OCI-LY3 (cell line): ENCODE measurements at regions not wholly inside any gene's neighbourhood (a gene's known extent, or its start where the extent isn't known, plus 50 kb on each side); places are given as distances from the start of the nearest gene placed in this dataset.

Experiments
- H2AFZ ChIP-seq: fragments of 200-600, 300-600 bp; shearing (Covaris generic); 2 replicates; pipeline ENCODE4 v1.6.0; 2014; ENCODE audit warnings: antibody characterized with exemption, low read depth, low read length
- H3K27ac ChIP-seq: fragments of 200-600, 300-600 bp; sonication (generic); 2 replicates; pipeline ENCODE4 v1.5.1; 2014; ENCODE audit warnings: mild to moderate bottlenecking, low read length, moderate library complexity, mixed read lengths
- H3K27me3 ChIP-seq: fragments of 200-600, 300-600 bp; sonication (generic); 2 replicates; pipeline ENCODE4 v1.6.1; 2014; ENCODE audit warnings: low read depth, low read length, mixed read lengths
- H3K36me3 ChIP-seq: fragments of 200-600, 300-600 bp; sonication (generic); replicated peaks from 2 replicates; pipeline ENCODE3; 2014; ENCODE audit warnings: low read depth, low read length, mixed read lengths
- H3K4me1 ChIP-seq: fragments of 300-600, 200-600 bp; sonication (generic); 2 replicates; pipeline ENCODE4 v1.6.1; 2014; ENCODE audit warnings: low read length, mixed read lengths
- H3K4me2 ChIP-seq: fragments of 200-600, 300-600 bp; sonication (generic); 2 replicates; pipeline ENCODE4 v1.6.1; 2014; ENCODE audit warnings: low read length, mixed read lengths
- H3K4me3 ChIP-seq: fragments of 300-600, 200-600 bp; sonication (generic); 2 replicates; pipeline ENCODE4 v1.5.1; 2014; ENCODE audit warnings: antibody characterized with exemption, mild to moderate bottlenecking, low read length, moderate library complexity
- H3K79me2 ChIP-seq: fragments of 300-600, 200-600 bp; shearing (Covaris generic); 2 replicates; pipeline ENCODE4 v1.6.1; 2014; ENCODE audit warnings: mild to moderate bottlenecking, low read length, mixed read lengths
- H3K9ac ChIP-seq: fragments of 300-600, 200-600 bp; shearing (Covaris generic); 2 replicates; pipeline ENCODE4 v1.6.0; 2014; ENCODE audit warnings: mild to moderate bottlenecking, low read length, moderate library complexity
- H3K9me3 ChIP-seq: fragments of 200-600, 300-600 bp; shearing (Covaris generic); 2 replicates; pipeline ENCODE4 v1.6.1; 2014; ENCODE audit warnings: low read length, mixed read lengths; ENCODE audit not compliant: insufficient read depth
- H4K20me1 ChIP-seq: fragments of 200-600, 300-600 bp; sonication (generic); 2 replicates; pipeline ENCODE4 v1.6.1; 2016; ENCODE audit warnings: low read length, mixed read lengths; ENCODE audit not compliant: insufficient read depth
- EZH2phosphoT487 ChIP-seq: fragments of 200-600 bp; shearing (Covaris generic); IDR thresholded peaks from 2 replicates; pipeline ENCODE4 v1.6.1; 2018; ENCODE audit warnings: antibody characterized with exemption, mixed run types, low read depth
- TF ChIP-seq, protein P1 (sequence below): fragments of 200-600, 300-600 bp; sonication (generic); IDR thresholded peaks from 2 replicates; pipeline ENCODE4 v1.5.1; 2014; ENCODE audit warnings: antibody characterized with exemption, low read length, low read depth

DNA sequence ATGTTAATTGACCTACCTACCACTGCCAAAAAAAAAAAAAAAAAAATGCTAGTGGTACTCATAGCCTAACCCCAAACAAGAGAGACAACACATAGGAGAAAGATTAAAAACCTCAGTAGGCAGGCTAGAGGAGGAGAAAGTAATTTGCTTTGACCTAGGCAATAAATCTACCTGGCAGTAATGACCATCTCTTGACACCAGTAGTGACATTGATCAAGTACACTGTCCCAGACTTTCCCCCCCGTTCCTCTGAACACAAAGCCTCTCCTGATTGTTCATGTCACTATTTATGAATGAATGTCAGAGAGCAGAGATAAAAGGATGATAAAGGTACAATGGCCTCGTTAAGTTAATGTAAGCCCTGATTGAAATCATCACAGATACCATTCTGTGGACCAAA lies 746.8 kb downstream of the CBLN4 start:
- TF ChIP-seq EZH2phosphoT487: no peak
- TF ChIP-seq, protein P1, sequence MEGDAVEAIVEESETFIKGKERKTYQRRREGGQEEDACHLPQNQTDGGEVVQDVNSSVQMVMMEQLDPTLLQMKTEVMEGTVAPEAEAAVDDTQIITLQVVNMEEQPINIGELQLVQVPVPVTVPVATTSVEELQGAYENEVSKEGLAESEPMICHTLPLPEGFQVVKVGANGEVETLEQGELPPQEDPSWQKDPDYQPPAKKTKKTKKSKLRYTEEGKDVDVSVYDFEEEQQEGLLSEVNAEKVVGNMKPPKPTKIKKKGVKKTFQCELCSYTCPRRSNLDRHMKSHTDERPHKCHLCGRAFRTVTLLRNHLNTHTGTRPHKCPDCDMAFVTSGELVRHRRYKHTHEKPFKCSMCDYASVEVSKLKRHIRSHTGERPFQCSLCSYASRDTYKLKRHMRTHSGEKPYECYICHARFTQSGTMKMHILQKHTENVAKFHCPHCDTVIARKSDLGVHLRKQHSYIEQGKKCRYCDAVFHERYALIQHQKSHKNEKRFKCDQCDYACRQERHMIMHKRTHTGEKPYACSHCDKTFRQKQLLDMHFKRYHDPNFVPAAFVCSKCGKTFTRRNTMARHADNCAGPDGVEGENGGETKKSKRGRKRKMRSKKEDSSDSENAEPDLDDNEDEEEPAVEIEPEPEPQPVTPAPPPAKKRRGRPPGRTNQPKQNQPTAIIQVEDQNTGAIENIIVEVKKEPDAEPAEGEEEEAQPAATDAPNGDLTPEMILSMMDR: no peak
- no peaks in the 10 kb centered on the region for H3K4me1 ChIP-seq
- no peaks in the 10 kb centered on the region for H4K20me1 ChIP-seq
- no peaks in the 10 kb centered on the region for H3K79me2 ChIP-seq
- H3K27ac ChIP-seq: no peak overlapping the region
- no peak overlapping the region for H2AFZ ChIP-seq
- H3K9me3 ChIP-seq: no peaks in the 10 kb centered on the region
- H3K27me3 ChIP-seq: peaks cover 23% of the 10 kb centered on the region
- H3K4me2 ChIP-seq: no peak overlapping the region
- no peak overlapping the region for H3K9ac ChIP-seq
- no peak overlapping the region for H3K4me3 ChIP-seq
- H3K36me3 ChIP-seq: no peaks in the 10 kb centered on the region

- Histone ChIP-seq H3K79me2 (no peaks in the 10 kb centered on the region), H3K4me2 (no peak overlapping the region), H3K4me3 (no peak overlapping the region), H3K27me3 (no peaks in the 10 kb centered on the region), H3K36me3 (no peaks in the 10 kb centered on the region), H3K27ac (no peak overlapping the region), H4K20me1 (no peaks in the 10 kb centered on the region), H3K4me1 (no peaks in the 10 kb centered on the region), H3K9me3 (no peaks in the 10 kb centered on the region), H2AFZ (no peak overlapping the region), H3K9ac (no peak overlapping the region)
- TF ChIP-seq EZH2phosphoT487: no peak
- TF ChIP-seq, protein P1: no peak
Measured at GRCh38 chr20:55255016-55255415, 750.3 kb downstream of the CBLN4 start.

DNA sequence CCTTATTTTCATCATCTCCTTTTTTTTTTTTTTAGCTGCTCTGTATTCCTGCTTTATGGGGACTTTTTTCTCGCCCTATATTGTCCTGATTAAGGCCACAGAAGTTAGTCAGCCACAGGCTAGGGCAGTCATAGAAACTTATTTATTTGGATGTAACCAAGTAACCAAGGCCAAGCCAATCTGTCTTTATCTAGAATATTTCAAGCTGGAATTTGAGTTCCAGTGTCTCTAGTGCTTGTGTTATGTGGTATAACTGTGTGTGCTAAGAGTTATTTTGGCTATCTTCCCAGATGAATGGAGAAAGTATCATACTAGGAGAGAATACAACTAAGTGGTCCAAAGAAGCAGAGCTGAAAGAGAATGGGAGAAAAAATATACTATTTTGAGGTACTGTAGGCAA lies 751.5 kb downstream of the CBLN4 start:
- no peaks in the 10 kb centered on the region for H3K27me3 ChIP-seq
- no peaks in the 10 kb centered on the region for H3K79me2 ChIP-seq

DNA sequence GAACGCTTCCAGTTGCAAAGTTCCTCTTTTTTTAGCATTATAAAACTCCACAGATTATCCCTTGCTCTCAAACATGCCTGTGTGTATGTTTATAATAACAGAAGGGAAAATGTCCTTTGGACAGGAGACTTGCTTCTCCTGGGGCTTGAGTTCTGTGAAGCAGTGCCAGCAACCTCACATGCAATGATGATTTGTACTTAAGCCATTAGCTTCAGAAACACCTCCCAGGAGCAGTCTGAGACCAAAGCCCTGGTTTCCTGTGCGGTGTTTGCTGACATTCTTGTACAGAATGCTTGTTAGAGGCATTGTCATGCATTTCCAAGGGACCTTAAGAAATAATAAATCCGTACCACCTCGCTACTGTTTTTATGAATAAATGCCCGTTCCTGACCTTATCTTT lies 752.8 kb downstream of the CBLN4 start:
- TF ChIP-seq EZH2phosphoT487: no peak
- TF ChIP-seq, protein P1: no peak

More for the DNA sequence above, 751.5 kb downstream of the CBLN4 start:
- Histone ChIP-seq H3K4me3 (no peak overlapping the region), H3K9me3 (no peaks in the 10 kb centered on the region), H3K36me3 (no peaks in the 10 kb centered on the region), H3K27ac (no peak overlapping the region), H3K4me2 (no peak overlapping the region), H3K4me1 (peaks cover 5% of the 10 kb centered on the region; the same call in 1 of the 2 replicates), H3K9ac (no peak overlapping the region), H2AFZ (no peak overlapping the region), H4K20me1 (no peaks in the 10 kb centered on the region)
- TF ChIP-seq, protein P1: no peak
- no peak for TF ChIP-seq EZH2phosphoT487

More for the DNA sequence above, 752.8 kb downstream of the CBLN4 start:
- Histone ChIP-seq H3K4me2 (no peak overlapping the region), H3K79me2 (no peaks in the 10 kb centered on the region), H3K27me3 (no peaks in the 10 kb centered on the region), H3K9ac (no peak overlapping the region), H3K27ac (no peak overlapping the region), H3K4me3 (no peak overlapping the region), H4K20me1 (no peaks in the 10 kb centered on the region), H3K36me3 (no peaks in the 10 kb centered on the region), H2AFZ (no peak overlapping the region), H3K9me3 (no peaks in the 10 kb centered on the region), H3K4me1 (peaks cover 5% of the 10 kb centered on the region; the same call in 1 of the 2 replicates)
